Osteoblast (primary cell): ENCODE measurements at regions not wholly inside any gene's neighbourhood (a gene's known extent, or its start where the extent isn't known, plus 50 kb on each side); places are given as distances from the start of the nearest gene placed in this dataset.

Experiments
- DNase-seq: peaks from one replicate; pipeline ENCODE4 v3.0.0; 2011; ENCODE audit warnings: low spot score, mixed read lengths; ENCODE audit not compliant: insufficient read length; ENCODE audit errors: missing footprints
- H2AFZ ChIP-seq: 2 replicates; pipeline ENCODE4 v1.6.0; 2011; ENCODE audit warnings: mild to moderate bottlenecking, low read length
- H3K27ac ChIP-seq: 2 replicates; pipeline ENCODE4 v1.5.1; 2011; ENCODE audit warnings: mild to moderate bottlenecking, low read depth, low read length, moderate library complexity
- H3K27me3 ChIP-seq: 2 replicates; pipeline ENCODE4 v1.6.0; 2012; ENCODE audit warnings: mild to moderate bottlenecking, control low read depth, inconsistent platforms, low read length, moderate library complexity; ENCODE audit not compliant: insufficient read depth
- H3K36me3 ChIP-seq: 2 replicates; pipeline ENCODE4 v1.5.1; 2011; ENCODE audit warnings: mild to moderate bottlenecking, low read length, control low read depth, moderate library complexity; ENCODE audit not compliant: insufficient read depth
- H3K4me1 ChIP-seq: 2 replicates; pipeline ENCODE4 v1.5.1; 2011; ENCODE audit warnings: mild to moderate bottlenecking, low read length, control low read depth, moderate library complexity; ENCODE audit not compliant: insufficient read depth
- H3K4me2 ChIP-seq: 2 replicates; pipeline ENCODE4 v1.6.0; 2011; ENCODE audit warnings: mild to moderate bottlenecking, low read length; ENCODE audit not compliant: insufficient read depth
- H3K4me3 ChIP-seq: fragments of 200-600 bp; sonication (generic); 3 replicates; pipeline ENCODE4 v1.5.1; 2012; ENCODE audit warnings: mild to moderate bottlenecking, low read length, inconsistent platforms; ENCODE audit not compliant: insufficient read depth
- H3K79me2 ChIP-seq: 2 replicates; pipeline ENCODE4 v1.6.0; 2012; ENCODE audit warnings: mild to moderate bottlenecking, low read length, control low read depth, inconsistent platforms; ENCODE audit not compliant: insufficient read depth
- H3K9me3 ChIP-seq: 2 replicates; pipeline ENCODE4 v1.5.1; 2011; ENCODE audit warnings: low read depth, low read length, control low read depth
- H4K20me1 ChIP-seq: 2 replicates; pipeline ENCODE4 v1.6.0; 2012; ENCODE audit warnings: mild to moderate bottlenecking, low read length, control low read depth; ENCODE audit not compliant: insufficient read depth
- CTCF ChIP-seq: IDR thresholded peaks from 2 replicates; pipeline ENCODE4 v1.5.1; 2011; ENCODE audit warnings: mild to moderate bottlenecking, low read depth, low read length, moderate library complexity; ENCODE audit errors: extremely low read depth

- H3K27ac ChIP-seq = no peak overlapping the region
- peaks cover 2% of the 10 kb centered on the region for H3K9me3 ChIP-seq
- no peak for DNase-seq
- H3K36me3 ChIP-seq = no peaks in the 10 kb centered on the region
- no peaks in the 10 kb centered on the region for H3K79me2 ChIP-seq
- no peak overlapping the region for H2AFZ ChIP-seq
- H3K27me3 ChIP-seq = no peaks in the 10 kb centered on the region
- H3K4me2 ChIP-seq = no peak overlapping the region
- no peaks in the 10 kb centered on the region for H3K4me1 ChIP-seq
- no peaks in the 10 kb centered on the region for H4K20me1 ChIP-seq
- no peak for TF ChIP-seq CTCF
- H3K4me3 ChIP-seq = no peak overlapping the region
Measured at GRCh38 chr16:6828690-6829089, 504.0 kb upstream of the RBFOX1 start.

DNA sequence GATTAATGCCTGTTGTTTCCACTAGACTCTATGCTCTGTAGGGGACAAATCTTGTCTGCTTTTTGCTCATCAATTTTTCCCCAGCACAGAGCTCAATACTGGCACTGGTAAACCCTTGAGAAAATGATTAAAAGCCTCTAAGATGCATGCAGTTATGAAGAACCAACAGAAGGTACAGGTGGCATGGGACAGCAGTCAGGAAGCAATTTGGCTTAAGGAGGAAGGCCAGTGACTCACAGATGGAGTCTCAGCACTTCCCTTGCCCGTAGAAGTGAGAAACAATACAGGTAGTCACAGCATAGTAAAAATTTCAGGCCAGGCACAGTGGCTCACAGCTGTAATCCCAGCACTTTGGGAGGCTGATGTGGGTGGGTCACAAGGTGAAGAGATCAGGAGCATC lies 504.7 kb upstream of the RBFOX1 start:
- H4K20me1 ChIP-seq = no peaks in the 10 kb centered on the region
- no peaks in the 10 kb centered on the region for H3K79me2 ChIP-seq
- no peaks in the 10 kb centered on the region for H3K36me3 ChIP-seq
- no peak overlapping the region for H2AFZ ChIP-seq
- TF ChIP-seq CTCF = no peak
- DNase-seq = no peak
- H3K4me2 ChIP-seq = no peak overlapping the region
- H3K9me3 ChIP-seq = peaks cover 2% of the 10 kb centered on the region
- H3K27ac ChIP-seq = no peak overlapping the region
- H3K27me3 ChIP-seq = no peaks in the 10 kb centered on the region
- H3K4me3 ChIP-seq = no peak overlapping the region
- no peaks in the 10 kb centered on the region for H3K4me1 ChIP-seq

DNA sequence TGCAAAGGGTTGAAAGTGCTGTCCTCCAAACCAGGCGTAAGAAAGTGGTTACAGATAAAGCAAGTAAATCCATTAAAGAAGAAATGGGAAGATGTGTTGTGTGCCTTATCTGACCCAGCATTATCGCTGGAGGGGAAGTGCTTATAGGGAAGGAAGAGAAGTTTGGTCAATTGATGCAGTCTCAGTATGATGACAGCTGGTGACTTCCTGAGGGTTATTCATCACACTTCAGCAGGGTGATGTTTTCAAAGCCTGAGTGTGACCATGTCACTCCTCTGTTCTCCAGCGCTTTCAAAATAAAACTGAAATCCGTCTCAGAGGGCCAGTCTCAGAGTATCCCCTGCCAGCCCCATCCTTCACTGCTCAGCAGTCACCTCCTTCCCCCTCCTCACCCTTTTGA lies 505.4 kb upstream of the RBFOX1 start:
- Histone ChIP-seq H3K4me2 (no peak overlapping the region), H3K4me1 (no peaks in the 10 kb centered on the region), H3K4me3 (no peak overlapping the region), H3K27ac (no peak overlapping the region), H3K9me3 (peaks cover 2% of the 10 kb centered on the region), H2AFZ (no peak overlapping the region), H4K20me1 (no peaks in the 10 kb centered on the region), H3K79me2 (no peaks in the 10 kb centered on the region), H3K36me3 (no peaks in the 10 kb centered on the region), H3K27me3 (no peaks in the 10 kb centered on the region)
- TF ChIP-seq CTCF = no peak
- no peak for DNase-seq

DNA sequence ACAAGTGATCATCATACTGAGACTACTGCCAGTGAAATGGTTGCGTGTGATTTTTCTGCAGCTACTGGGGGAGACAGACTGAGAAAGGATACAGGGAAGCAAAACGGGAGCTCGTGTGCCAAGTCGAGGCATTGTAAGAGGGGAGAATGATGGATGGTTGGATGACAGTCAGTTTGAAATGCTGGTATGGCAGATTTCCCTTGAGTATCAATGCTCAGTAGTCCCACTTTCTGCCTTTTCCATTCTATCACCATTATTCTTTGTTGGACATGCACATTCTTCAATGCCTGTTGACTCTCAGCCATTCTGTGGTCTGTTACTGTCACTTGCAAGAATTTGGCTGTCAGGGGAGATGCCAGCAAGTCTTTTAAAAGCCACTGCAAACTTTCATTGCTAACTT lies 510.6 kb upstream of the RBFOX1 start:
- Histone ChIP-seq H3K9me3 (peaks cover 2% of the 10 kb centered on the region), H2AFZ (no peak overlapping the region), H3K27me3 (no peaks in the 10 kb centered on the region), H3K27ac (no peak overlapping the region), H3K4me2 (no peak overlapping the region), H4K20me1 (no peaks in the 10 kb centered on the region), H3K79me2 (no peaks in the 10 kb centered on the region), H3K4me3 (no peak overlapping the region), H3K36me3 (no peaks in the 10 kb centered on the region), H3K4me1 (no peaks in the 10 kb centered on the region)
- DNase-seq = no peak
- TF ChIP-seq CTCF = no peak
